ENCODE measurements at regions not wholly inside any gene's neighbourhood (a gene's known extent, or its start where the extent isn't known, plus 50 kb on each side); places are given as distances from the start of the nearest gene placed in this dataset.

- Histone ChIP-seq H3K27me3 (no peaks in the 10 kb centered on the region), H3K4me3 (no peak overlapping the region), H3K4me1 (no peaks in the 10 kb centered on the region), H3K9me3 (no peaks in the 10 kb centered on the region), H3K27ac (no peak overlapping the region), H3K36me3 (no peaks in the 10 kb centered on the region)
- no peak for ATAC-seq
- TF ChIP-seq POLR2A (IDR thresholded peaks at IDR 0.05) (no peak), CTCF (IDR thresholded peaks at IDR 0.05) (no peak)
- intact Hi-C loops (cut with DNase I): no loop called here
- DNase-seq: no peak
- WGBS (ENCODE audit: insufficient coverage, low coverage, low lambda C conversion rate, missing lambda C conversion rate): 27% methylated on average over 4 of the region's 4 CpGs
Observed at GRCh38 chr4:45751877-45752530, 371.9 kb downstream of the GABRG1 start.

GRCh38 chr4:45750721-45751120, 373.1 kb downstream of the GABRG1 start:
- intact Hi-C loops (cut with DNase I): no loop called here
- WGBS (ENCODE audit: insufficient coverage, low coverage, low lambda C conversion rate, missing lambda C conversion rate): 15% methylated on average over 2 of the region's 2 CpGs

GRCh38 chr4:45745741-45746140, 378.1 kb downstream of the GABRG1 start:
- ATAC-seq (no peak), DNase-seq (no peak)
- intact Hi-C loops (cut with DNase I): no loop called here
- Histone ChIP-seq H3K4me3 (no peak overlapping the region), H3K27me3 (no peaks in the 10 kb centered on the region), H3K9me3 (no peaks in the 10 kb centered on the region), H3K27ac (no peak overlapping the region), H3K4me1 (no peaks in the 10 kb centered on the region), H3K36me3 (no peaks in the 10 kb centered on the region)
- no peak for TF ChIP-seq CTCF (IDR thresholded peaks at IDR 0.05)
- no peak for TF ChIP-seq POLR2A (IDR thresholded peaks at IDR 0.05)
- 43% methylated on average over 3 of the region's 3 CpGs for WGBS (ENCODE audit: insufficient coverage, low coverage, low lambda C conversion rate, missing lambda C conversion rate)

More at GRCh38 chr4:45750721-45751120, 373.1 kb downstream of the GABRG1 start:
- Histone ChIP-seq H3K27ac (no peak overlapping the region), H3K27me3 (no peaks in the 10 kb centered on the region), H3K9me3 (no peaks in the 10 kb centered on the region), H3K4me3 (no peak overlapping the region), H3K36me3 (no peaks in the 10 kb centered on the region), H3K4me1 (no peaks in the 10 kb centered on the region)
- no peak for ATAC-seq
- TF ChIP-seq POLR2A (IDR thresholded peaks at IDR 0.05) (no peak), CTCF (IDR thresholded peaks at IDR 0.05) (no peak)
- no peak for DNase-seq

GRCh38 chr4:45741897-45742296, 382.0 kb downstream of the GABRG1 start:
- ATAC-seq: no peak
- WGBS (ENCODE audit: insufficient coverage, low coverage, low lambda C conversion rate, missing lambda C conversion rate): 7% methylated on average over 1 of the region's 1 CpG
- no peaks in the 10 kb centered on the region for H3K9me3 ChIP-seq
- H3K36me3 ChIP-seq: no peaks in the 10 kb centered on the region
- H3K27me3 ChIP-seq: no peaks in the 10 kb centered on the region
- H3K4me3 ChIP-seq: no peak overlapping the region
- intact Hi-C loops (cut with DNase I): no loop called here
- H3K27ac ChIP-seq: no peak overlapping the region
- H3K4me1 ChIP-seq: no peaks in the 10 kb centered on the region
- DNase-seq: no peak
- TF ChIP-seq POLR2A (IDR thresholded peaks at IDR 0.05) (no peak), CTCF (IDR thresholded peaks at IDR 0.05) (no peak)

- intact Hi-C loops (cut with DNase I): no loop called here
Observed at GRCh38 chr4:45732161-45732560, 391.7 kb downstream of the GABRG1 start.

More at GRCh38 chr4:45732161-45732560, 391.7 kb downstream of the GABRG1 start:
- no peaks in the 10 kb centered on the region for H3K36me3 ChIP-seq
- DNase-seq (no peak), ATAC-seq (no peak)
- H3K27ac ChIP-seq: no peak overlapping the region
- H3K4me1 ChIP-seq: no peaks in the 10 kb centered on the region
- WGBS (ENCODE audit: insufficient coverage, low coverage, low lambda C conversion rate, missing lambda C conversion rate): 54% methylated on average over 1 of the region's 1 CpG
- no peaks in the 10 kb centered on the region for H3K27me3 ChIP-seq
- TF ChIP-seq POLR2A (IDR thresholded peaks at IDR 0.05) (no peak), CTCF (IDR thresholded peaks at IDR 0.05) (no peak)
- H3K9me3 ChIP-seq: no peaks in the 10 kb centered on the region
- H3K4me3 ChIP-seq: no peak overlapping the region

Measured in right lobe of liver (tissue), 6 donors.